ENCODE measurements at regions not wholly inside any gene's neighbourhood (a gene's known extent, or its start where the extent isn't known, plus 50 kb on each side); places are given as distances from the start of the nearest gene placed in this dataset.

DNA sequence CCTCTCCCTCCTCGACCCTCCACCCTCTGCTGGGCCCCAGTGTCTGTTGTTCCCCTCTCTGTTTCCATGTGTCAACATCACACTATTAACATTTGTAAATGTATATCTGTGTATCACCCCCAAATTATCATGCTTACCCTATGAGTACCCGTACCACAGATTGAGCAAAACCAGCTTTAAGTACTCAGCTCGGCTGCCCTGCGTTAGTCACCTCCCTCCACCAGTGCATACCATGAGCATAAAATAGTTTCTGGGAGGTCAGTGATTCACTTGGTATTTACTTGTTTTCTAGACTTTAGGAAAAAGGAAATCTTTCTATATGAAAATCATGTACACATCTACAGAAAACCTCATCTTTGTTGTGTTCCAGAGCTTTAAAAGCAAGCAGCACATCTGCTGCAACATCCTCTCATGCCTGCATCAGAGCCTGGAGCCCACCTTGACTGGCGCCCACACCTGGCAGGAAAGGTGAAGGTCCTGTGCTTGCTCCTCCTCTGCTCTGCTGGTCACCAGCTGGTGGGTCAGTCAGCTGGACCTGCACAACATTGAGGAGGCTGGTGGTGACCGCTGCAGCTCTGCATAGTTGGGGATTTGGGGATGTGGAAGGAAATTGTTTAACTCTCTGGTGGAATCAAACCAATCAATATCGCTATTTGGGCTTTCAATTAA lies 214.4 kb upstream of the KLF3 start:
- H3K4me3 ChIP-seq (ENCODE audit: low read length), result no peak overlapping the region
- H4K20me1 ChIP-seq (ENCODE audit: insufficient read depth), result no peaks in the 10 kb centered on the region
- TF ChIP-seq RAD21 (conservative IDR thresholded peaks at IDR 0.05) (no peak), MXI1 (conservative IDR thresholded peaks at IDR 0.05; ENCODE audit: poor library complexity, severe bottlenecking) (no peak), TAF1 (IDR thresholded peaks at IDR 0.05; ENCODE audit: low read depth) (no peak), POLR2AphosphoS5 (IDR thresholded peaks at IDR 0.05) (no peak), EP300 (conservative IDR thresholded peaks at IDR 0.05; ENCODE audit: poor library complexity, severe bottlenecking) (no peak), EZH2 (IDR thresholded peaks at IDR 0.05; ENCODE audit: borderline replicate concordance, insufficient read depth, low read length, poor library complexity, severe bottlenecking) (no peak), SMC3 (conservative IDR thresholded peaks at IDR 0.05; ENCODE audit: poor library complexity) (no peak)
- TF ChIP-seq, protein P1, sequence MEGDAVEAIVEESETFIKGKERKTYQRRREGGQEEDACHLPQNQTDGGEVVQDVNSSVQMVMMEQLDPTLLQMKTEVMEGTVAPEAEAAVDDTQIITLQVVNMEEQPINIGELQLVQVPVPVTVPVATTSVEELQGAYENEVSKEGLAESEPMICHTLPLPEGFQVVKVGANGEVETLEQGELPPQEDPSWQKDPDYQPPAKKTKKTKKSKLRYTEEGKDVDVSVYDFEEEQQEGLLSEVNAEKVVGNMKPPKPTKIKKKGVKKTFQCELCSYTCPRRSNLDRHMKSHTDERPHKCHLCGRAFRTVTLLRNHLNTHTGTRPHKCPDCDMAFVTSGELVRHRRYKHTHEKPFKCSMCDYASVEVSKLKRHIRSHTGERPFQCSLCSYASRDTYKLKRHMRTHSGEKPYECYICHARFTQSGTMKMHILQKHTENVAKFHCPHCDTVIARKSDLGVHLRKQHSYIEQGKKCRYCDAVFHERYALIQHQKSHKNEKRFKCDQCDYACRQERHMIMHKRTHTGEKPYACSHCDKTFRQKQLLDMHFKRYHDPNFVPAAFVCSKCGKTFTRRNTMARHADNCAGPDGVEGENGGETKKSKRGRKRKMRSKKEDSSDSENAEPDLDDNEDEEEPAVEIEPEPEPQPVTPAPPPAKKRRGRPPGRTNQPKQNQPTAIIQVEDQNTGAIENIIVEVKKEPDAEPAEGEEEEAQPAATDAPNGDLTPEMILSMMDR (IDR thresholded peaks at IDR 0.05; ENCODE audit: poor library complexity, severe bottlenecking), result no peak
- TF ChIP-seq, protein P2, sequence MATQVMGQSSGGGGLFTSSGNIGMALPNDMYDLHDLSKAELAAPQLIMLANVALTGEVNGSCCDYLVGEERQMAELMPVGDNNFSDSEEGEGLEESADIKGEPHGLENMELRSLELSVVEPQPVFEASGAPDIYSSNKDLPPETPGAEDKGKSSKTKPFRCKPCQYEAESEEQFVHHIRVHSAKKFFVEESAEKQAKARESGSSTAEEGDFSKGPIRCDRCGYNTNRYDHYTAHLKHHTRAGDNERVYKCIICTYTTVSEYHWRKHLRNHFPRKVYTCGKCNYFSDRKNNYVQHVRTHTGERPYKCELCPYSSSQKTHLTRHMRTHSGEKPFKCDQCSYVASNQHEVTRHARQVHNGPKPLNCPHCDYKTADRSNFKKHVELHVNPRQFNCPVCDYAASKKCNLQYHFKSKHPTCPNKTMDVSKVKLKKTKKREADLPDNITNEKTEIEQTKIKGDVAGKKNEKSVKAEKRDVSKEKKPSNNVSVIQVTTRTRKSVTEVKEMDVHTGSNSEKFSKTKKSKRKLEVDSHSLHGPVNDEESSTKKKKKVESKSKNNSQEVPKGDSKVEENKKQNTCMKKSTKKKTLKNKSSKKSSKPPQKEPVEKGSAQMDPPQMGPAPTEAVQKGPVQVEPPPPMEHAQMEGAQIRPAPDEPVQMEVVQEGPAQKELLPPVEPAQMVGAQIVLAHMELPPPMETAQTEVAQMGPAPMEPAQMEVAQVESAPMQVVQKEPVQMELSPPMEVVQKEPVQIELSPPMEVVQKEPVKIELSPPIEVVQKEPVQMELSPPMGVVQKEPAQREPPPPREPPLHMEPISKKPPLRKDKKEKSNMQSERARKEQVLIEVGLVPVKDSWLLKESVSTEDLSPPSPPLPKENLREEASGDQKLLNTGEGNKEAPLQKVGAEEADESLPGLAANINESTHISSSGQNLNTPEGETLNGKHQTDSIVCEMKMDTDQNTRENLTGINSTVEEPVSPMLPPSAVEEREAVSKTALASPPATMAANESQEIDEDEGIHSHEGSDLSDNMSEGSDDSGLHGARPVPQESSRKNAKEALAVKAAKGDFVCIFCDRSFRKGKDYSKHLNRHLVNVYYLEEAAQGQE (IDR thresholded peaks at IDR 0.05; ENCODE audit: borderline replicate concordance), result no peak
- H3K36me3 ChIP-seq (ENCODE audit: insufficient read depth, low read length), result no peaks in the 10 kb centered on the region
- no peaks in the 10 kb centered on the region for H3K9me3 ChIP-seq (ENCODE audit: low read length)
- H3K27ac ChIP-seq (ENCODE audit: low read length), result no peak overlapping the region
- no peak overlapping the region for H2AFZ ChIP-seq (ENCODE audit: low read depth, low read length)
- H3F3A ChIP-seq (ENCODE audit: insufficient read depth, low read length, poor library complexity, severe bottlenecking), result no peaks in the 10 kb centered on the region
- no peaks in the 10 kb centered on the region for H3K9me2 ChIP-seq (ENCODE audit: insufficient read depth, low read length)
- H3K4me2 ChIP-seq (ENCODE audit: low read length), result no peak overlapping the region
- H3K79me2 ChIP-seq (replicated peaks; ENCODE audit: insufficient read depth, low read length), result no peaks in the 10 kb centered on the region
- H3K9ac ChIP-seq (ENCODE audit: low read length), result no peak overlapping the region
- no peaks in the 10 kb centered on the region for H3K27me3 ChIP-seq (ENCODE audit: insufficient read depth, low read depth, low read length)

DNA sequence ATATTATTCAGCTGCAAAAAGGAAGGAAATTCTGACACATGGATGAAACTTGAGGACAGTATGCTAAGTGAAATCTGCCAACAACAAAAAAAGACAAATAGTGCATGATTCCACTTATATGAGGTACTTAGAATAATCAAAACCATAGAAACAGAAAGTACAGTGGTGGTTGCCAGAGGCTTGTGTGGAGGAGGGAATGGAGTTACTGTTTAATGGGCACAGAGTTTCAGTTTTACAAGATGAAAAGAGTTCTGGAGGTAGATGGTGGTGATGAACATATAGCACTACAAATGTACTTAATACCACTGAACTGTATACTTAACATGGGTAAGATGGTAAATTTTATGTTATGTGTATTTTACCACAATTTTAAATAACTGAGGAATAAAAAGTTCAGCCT lies 212.0 kb upstream of the KLF3 start:
- no peak for TF ChIP-seq EP300 (conservative IDR thresholded peaks at IDR 0.05; ENCODE audit: poor library complexity, severe bottlenecking)
- TF ChIP-seq, protein P2 (IDR thresholded peaks at IDR 0.05; ENCODE audit: borderline replicate concordance), result no peak
- TF ChIP-seq POLR2AphosphoS5 (IDR thresholded peaks at IDR 0.05), result no peak
- no peak for TF ChIP-seq RAD21 (conservative IDR thresholded peaks at IDR 0.05)
- no peak for TF ChIP-seq EZH2 (IDR thresholded peaks at IDR 0.05; ENCODE audit: borderline replicate concordance, insufficient read depth, low read length, poor library complexity, severe bottlenecking)
- TF ChIP-seq TAF1 (IDR thresholded peaks at IDR 0.05; ENCODE audit: low read depth), result no peak
- no peak for TF ChIP-seq MXI1 (conservative IDR thresholded peaks at IDR 0.05; ENCODE audit: poor library complexity, severe bottlenecking)
- no peak for TF ChIP-seq SMC3 (conservative IDR thresholded peaks at IDR 0.05; ENCODE audit: poor library complexity)
- TF ChIP-seq, protein P1 (IDR thresholded peaks at IDR 0.05; ENCODE audit: poor library complexity, severe bottlenecking), result no peak
- Histone ChIP-seq H3K9me2 (ENCODE audit: insufficient read depth, low read length) (no peaks in the 10 kb centered on the region), H3K79me2 (replicated peaks; ENCODE audit: insufficient read depth, low read length) (no peaks in the 10 kb centered on the region), H3K36me3 (ENCODE audit: insufficient read depth, low read length) (no peaks in the 10 kb centered on the region), H3K4me2 (ENCODE audit: low read length) (no peak overlapping the region), H3K27me3 (ENCODE audit: insufficient read depth, low read depth, low read length) (no peaks in the 10 kb centered on the region), H3K4me3 (ENCODE audit: low read length) (no peak overlapping the region), H3K9ac (ENCODE audit: low read length) (no peak overlapping the region), H3K27ac (ENCODE audit: low read length) (no peak overlapping the region), H3F3A (ENCODE audit: insufficient read depth, low read length, poor library complexity, severe bottlenecking) (no peaks in the 10 kb centered on the region), H4K20me1 (ENCODE audit: insufficient read depth) (no peaks in the 10 kb centered on the region), H3K9me3 (ENCODE audit: low read length) (no peaks in the 10 kb centered on the region), H2AFZ (ENCODE audit: low read depth, low read length) (no peak overlapping the region)
